CD4-positive, alpha-beta T cell treated with Interleukin-17A for 4 hours (primary cell): ENCODE measurements at regions not wholly inside any gene's neighbourhood (a gene's known extent, or its start where the extent isn't known, plus 50 kb on each side); places are given as distances from the start of the nearest gene placed in this dataset.
A peak's percentile ranks its signal among the peaks of the same experiment; 100 is the strongest.
"Not testable (repeated sequence)": the region's sequence is repeated elsewhere in the genome, so short reads cannot be mapped to it uniquely, and the experiment has no call there.

Experiments
- DNase-seq: peaks from one replicate; pipeline ENCODE4 v3.0.0-alpha.2; 2020; ENCODE audit warnings: mixed read lengths

GRCh38 chr1:181947441-181947840 lies 114.1 kb downstream of the ZNF648 start:
- DNase-seq = no peak

- peak; percentile 25 for DNase-seq
Observed at GRCh38 chr1:181936768-181937581, 124.5 kb downstream of the ZNF648 start.

- DNase-seq = no peak
Observed at GRCh38 chr1:181936269-181936668, 125.2 kb downstream of the ZNF648 start.

- no peak for DNase-seq
Observed at GRCh38 chr1:181931873-181932272, 129.6 kb downstream of the ZNF648 start.

- DNase-seq = no peak
Observed at GRCh38 chr1:181930187-181930586, 131.3 kb downstream of the ZNF648 start.

GRCh38 chr1:181926697-181927096 lies 134.8 kb downstream of the ZNF648 start:
- no peak for DNase-seq

- not testable (repeated sequence) for DNase-seq
Observed at GRCh38 chr1:181924034-181924433, 137.5 kb downstream of the ZNF648 start.

GRCh38 chr1:181919542-181919941 lies 142.0 kb downstream of the ZNF648 start:
- no peak for DNase-seq

GRCh38 chr1:181918880-181919525 lies 142.5 kb downstream of the ZNF648 start:
- no peak for DNase-seq

GRCh38 chr1:181911715-181912114 lies 149.8 kb downstream of the ZNF648 start:
- DNase-seq = no peak

GRCh38 chr1:181910905-181911304 lies 150.6 kb downstream of the ZNF648 start:
- no peak for DNase-seq

- no peak for DNase-seq
Observed at GRCh38 chr1:181909010-181909409, 152.5 kb downstream of the ZNF648 start.

- DNase-seq = no peak
Observed at GRCh38 chr1:181906631-181907030, 154.9 kb downstream of the ZNF648 start.

GRCh38 chr1:181905944-181906597 lies 155.4 kb downstream of the ZNF648 start:
- DNase-seq = no peak

- DNase-seq = no peak
Observed at GRCh38 chr1:181898773-181899172, 162.7 kb downstream of the ZNF648 start.

GRCh38 chr1:181896824-181897223 lies 164.7 kb downstream of the ZNF648 start:
- DNase-seq = no peak

- DNase-seq = no peak
Observed at GRCh38 chr1:181894439-181894859, 167.1 kb downstream of the ZNF648 start.

- no peak for DNase-seq
Observed at GRCh38 chr1:181893937-181894336, 167.6 kb downstream of the ZNF648 start.

- not testable (repeated sequence) for DNase-seq
Observed at GRCh38 chr1:181893150-181893549, 168.4 kb downstream of the ZNF648 start.

GRCh38 chr1:181872562-181872961 lies 188.9 kb downstream of the ZNF648 start:
- no peak for DNase-seq

- no peak for DNase-seq
Observed at GRCh38 chr1:181863736-181864135, 197.8 kb downstream of the ZNF648 start.

- no peak for DNase-seq
Observed at GRCh38 chr1:181863006-181863405, 198.5 kb downstream of the ZNF648 start.

GRCh38 chr1:181858135-181858534 lies 203.4 kb downstream of the ZNF648 start:
- no peak for DNase-seq
